ENCODE measurements at regions not wholly inside any gene's neighbourhood (a gene's known extent, or its start where the extent isn't known, plus 50 kb on each side); places are given as distances from the start of the nearest gene placed in this dataset.

GRCh38 chr4:138869631-138870030 is 145.9 kb upstream of the NOCT start:
- Mint-ChIP-seq H3K4me3 (no peak overlapping the region), H3K27ac (no peak overlapping the region), H3K9me3 (no peaks in the 10 kb centered on the region), H3K4me1 (peaks cover 2% of the 10 kb centered on the region), H3K27me3 (ENCODE audit: low read depth in 3 of 3) (peaks cover 4 to 7% (median 4%) of the 10 kb centered on the region in 3 donors), H3K36me3 (no peaks in the 10 kb centered on the region)
- Histone ChIP-seq H3K4me1 (ENCODE audit: control insufficient read depth in 1 of 2, insufficient read depth in 2 of 2, low read length in 2 of 2) (no peaks in the 10 kb centered on the region), H3K4me3 (replicated peaks in 1 of 3; ENCODE audit: low read depth in 2 of 3, low read length in 3 of 3) (no peak overlapping the region), H3K27me3 (ENCODE audit: control insufficient read depth in 2 of 2, insufficient read depth in 2 of 2, low read length in 2 of 2) (no peaks in the 10 kb centered on the region), H4K20me1 (ENCODE audit: insufficient read depth, low read length) (no peaks in the 10 kb centered on the region), H3K9me3 (replicated peaks in 1 of 2; ENCODE audit: control insufficient read depth in 1 of 2, insufficient read depth in 1 of 2, low read length in 2 of 2) (no peaks in the 10 kb centered on the region), H3K27ac (ENCODE audit: low read depth in 1 of 2, low read length in 2 of 2) (no peak overlapping the region), H3K36me3 (replicated peaks in 1 of 2; ENCODE audit: control insufficient read depth in 1 of 2, insufficient read depth in 2 of 2, low read length in 2 of 2) (no peaks in the 10 kb centered on the region), H3K4me2 (replicated peaks; ENCODE audit: extremely low read depth, low read length, poor library complexity, severe bottlenecking) (no peak overlapping the region), H3K79me2 (ENCODE audit: insufficient read depth, low read length) (no peaks in the 10 kb centered on the region), H2AFZ (ENCODE audit: insufficient read depth, low read depth, low read length, poor library complexity, severe bottlenecking) (no peak overlapping the region), H3K9ac (ENCODE audit: insufficient read depth, low read length, poor library complexity, severe bottlenecking) (no peak overlapping the region)
- TF ChIP-seq CTCF (IDR thresholded peaks at IDR 0.05), result no peak
- no peak for DNase-seq
- intact Hi-C loops (cut with micrococcal nuclease), result no loop called here

GRCh38 chr4:138869165-138869564 is 146.4 kb upstream of the NOCT start:
- peaks cover 4 to 7% (median 4%) of the 10 kb centered on the region in 3 donors for H3K27me3 Mint-ChIP-seq (ENCODE audit: low read depth in 3 of 3)
- no peaks in the 10 kb centered on the region for H3K79me2 ChIP-seq (ENCODE audit: insufficient read depth, low read length)
- no peak overlapping the region for H3K9ac ChIP-seq (ENCODE audit: insufficient read depth, low read length, poor library complexity, severe bottlenecking)
- no peaks in the 10 kb centered on the region for H3K9me3 ChIP-seq (replicated peaks in 1 of 2; ENCODE audit: control insufficient read depth in 1 of 2, insufficient read depth in 1 of 2, low read length in 2 of 2)
- intact Hi-C loops (cut with micrococcal nuclease), result no loop called here
- H2AFZ ChIP-seq (ENCODE audit: insufficient read depth, low read depth, low read length, poor library complexity, severe bottlenecking), result no peak overlapping the region
- no peak overlapping the region for H3K4me3 ChIP-seq (replicated peaks in 1 of 3; ENCODE audit: low read depth in 2 of 3, low read length in 3 of 3)
- no peaks in the 10 kb centered on the region for H3K36me3 ChIP-seq (replicated peaks in 1 of 2; ENCODE audit: control insufficient read depth in 1 of 2, insufficient read depth in 2 of 2, low read length in 2 of 2)
- H3K4me1 ChIP-seq (ENCODE audit: control insufficient read depth in 1 of 2, insufficient read depth in 2 of 2, low read length in 2 of 2), result no peaks in the 10 kb centered on the region
- no CpG with 5 or more reads among the region's 1 CpG for WGBS (ENCODE audit: insufficient coverage)
- no peak overlapping the region for H3K4me3 Mint-ChIP-seq
- no peak overlapping the region for H3K27ac Mint-ChIP-seq
- no peak for DNase-seq
- no peak for TF ChIP-seq CTCF (IDR thresholded peaks at IDR 0.05)
- no peak overlapping the region for H3K27ac ChIP-seq (ENCODE audit: low read depth in 1 of 2, low read length in 2 of 2)
- peaks cover 2% of the 10 kb centered on the region for H3K4me1 Mint-ChIP-seq
- H3K36me3 Mint-ChIP-seq, result no peaks in the 10 kb centered on the region
- H3K27me3 ChIP-seq (ENCODE audit: control insufficient read depth in 2 of 2, insufficient read depth in 2 of 2, low read length in 2 of 2), result no peaks in the 10 kb centered on the region
- no peaks in the 10 kb centered on the region for H4K20me1 ChIP-seq (ENCODE audit: insufficient read depth, low read length)
- no peak overlapping the region for H3K4me2 ChIP-seq (replicated peaks; ENCODE audit: extremely low read depth, low read length, poor library complexity, severe bottlenecking)
- H3K9me3 Mint-ChIP-seq, result no peaks in the 10 kb centered on the region

All from CD14-positive monocyte (primary cell).